HTR-8/SVneo (cell line): ENCODE measurements at regions not wholly inside any gene's neighbourhood (a gene's known extent, or its start where the extent isn't known, plus 50 kb on each side); places are given as distances from the start of the nearest gene placed in this dataset.
A peak's percentile ranks its signal among the peaks of the same experiment; 100 is the strongest.

Experiments used
- DNase-seq: peaks from one replicate; pipeline ENCODE4 v3.0.0; 2011; ENCODE audit warnings: low spot score, mixed read lengths; ENCODE audit not compliant: insufficient read length
- FAIRE-seq: peaks from 2 replicates; lab custom pipeline; 2011; peaks lifted over from hg19 to GRCh38; lab: Jason Lieb, UNC

DNA sequence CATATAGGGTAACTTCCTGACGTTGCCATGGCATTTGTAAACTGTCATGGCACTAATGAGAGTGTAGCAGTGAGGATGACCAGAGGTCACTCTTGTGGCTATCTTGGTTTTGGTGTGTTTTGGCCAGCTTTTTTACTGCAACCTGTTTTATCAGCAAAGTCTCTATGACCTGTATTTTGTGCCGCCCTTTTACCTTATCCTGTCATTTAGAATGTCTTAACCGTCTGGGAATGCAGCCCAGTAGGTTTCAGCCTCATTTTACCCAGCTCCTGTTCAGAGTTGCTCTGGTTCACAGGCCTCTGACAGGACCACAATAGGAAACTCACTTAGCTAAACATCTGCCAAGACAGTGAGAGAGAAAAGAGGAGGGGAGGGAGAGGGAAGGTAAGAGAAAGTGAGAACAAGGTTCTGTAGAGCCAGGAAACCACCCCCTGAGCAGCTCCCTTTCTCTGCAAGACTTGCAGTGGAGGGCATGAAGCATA, 64.8 kb upstream of the PLEKHG3 start:
- no peak for DNase-seq
- peak; percentile 88 for FAIRE-seq

DNA sequence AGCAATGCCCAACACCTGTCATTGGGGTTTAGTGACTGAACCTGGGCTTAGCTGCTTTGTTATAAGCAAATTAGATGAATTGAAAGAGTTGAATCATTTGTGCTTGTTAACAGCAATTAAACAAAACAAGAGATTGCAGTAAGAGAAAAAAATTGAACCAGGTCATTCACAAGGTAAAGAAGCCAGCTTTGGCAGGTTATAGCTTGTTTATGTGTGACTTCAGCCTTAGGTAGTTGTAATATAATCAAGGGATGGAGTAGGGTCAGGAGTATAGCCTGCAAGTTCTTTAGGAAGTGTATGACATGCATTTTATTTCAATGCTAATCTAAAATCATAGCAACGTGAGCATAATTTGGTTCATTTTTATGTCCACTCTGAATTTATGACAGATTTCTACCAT, 63.4 kb upstream of the PLEKHG3 start:
- FAIRE-seq (no peak), DNase-seq (no peak)

DNA sequence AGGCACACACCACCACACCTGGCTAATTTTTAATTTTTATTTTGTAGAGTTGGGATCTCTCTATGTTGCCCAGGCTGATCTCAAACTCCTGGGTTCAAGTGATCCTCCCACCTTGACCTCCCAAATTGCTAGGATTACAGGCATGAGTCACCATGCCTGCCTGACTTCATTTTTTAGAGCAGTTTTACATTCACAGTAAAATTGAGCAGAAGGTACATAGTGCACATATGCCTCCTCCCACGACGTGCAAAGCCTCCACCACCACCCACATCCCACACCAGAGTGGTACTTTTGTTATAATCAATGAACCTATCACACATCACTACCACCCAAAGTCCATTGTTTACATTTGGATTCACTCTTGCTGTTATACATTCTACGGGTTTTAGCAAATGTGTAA, 62.5 kb upstream of the PLEKHG3 start:
- no peak for FAIRE-seq
- no peak for DNase-seq

DNA sequence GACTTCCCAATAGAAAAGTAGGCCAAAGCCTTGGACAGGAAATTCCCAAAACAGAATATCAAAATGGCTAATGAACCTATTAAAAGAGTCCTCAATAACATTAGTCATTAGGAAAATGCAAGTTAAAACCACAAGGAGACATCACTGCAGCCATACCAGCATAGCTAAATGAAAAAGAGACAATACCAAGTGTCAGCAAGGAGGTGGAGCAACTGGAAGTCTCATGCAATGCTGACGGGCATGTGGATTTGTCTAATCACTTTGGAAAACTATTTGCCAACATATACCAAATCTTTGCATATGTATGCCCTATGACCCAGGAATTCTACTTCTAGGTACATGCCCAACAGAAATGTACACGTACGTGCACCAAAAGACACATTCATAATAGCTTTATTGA, 60.5 kb upstream of the PLEKHG3 start:
- DNase-seq (no peak), FAIRE-seq (no peak)

DNA sequence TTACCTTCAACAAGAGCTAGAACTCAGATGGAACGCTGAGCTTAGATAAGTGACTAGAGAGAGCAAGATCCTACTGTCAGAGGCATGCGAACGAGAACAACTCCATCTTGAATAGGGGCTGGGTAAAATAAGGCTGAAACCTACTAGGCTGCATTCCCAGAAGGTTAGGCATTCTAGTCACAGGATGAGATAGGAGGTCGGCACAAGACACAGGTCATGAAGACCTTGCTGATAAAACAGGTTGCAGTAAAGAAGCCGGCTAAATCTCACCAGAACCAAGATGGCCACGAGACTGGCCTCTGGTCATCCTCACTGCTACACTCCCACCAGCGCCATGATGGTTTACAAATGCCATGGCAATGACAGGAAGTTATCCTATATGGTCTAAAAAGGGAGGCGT, 59.6 kb upstream of the PLEKHG3 start:
- FAIRE-seq (no peak), DNase-seq (no peak)

DNA sequence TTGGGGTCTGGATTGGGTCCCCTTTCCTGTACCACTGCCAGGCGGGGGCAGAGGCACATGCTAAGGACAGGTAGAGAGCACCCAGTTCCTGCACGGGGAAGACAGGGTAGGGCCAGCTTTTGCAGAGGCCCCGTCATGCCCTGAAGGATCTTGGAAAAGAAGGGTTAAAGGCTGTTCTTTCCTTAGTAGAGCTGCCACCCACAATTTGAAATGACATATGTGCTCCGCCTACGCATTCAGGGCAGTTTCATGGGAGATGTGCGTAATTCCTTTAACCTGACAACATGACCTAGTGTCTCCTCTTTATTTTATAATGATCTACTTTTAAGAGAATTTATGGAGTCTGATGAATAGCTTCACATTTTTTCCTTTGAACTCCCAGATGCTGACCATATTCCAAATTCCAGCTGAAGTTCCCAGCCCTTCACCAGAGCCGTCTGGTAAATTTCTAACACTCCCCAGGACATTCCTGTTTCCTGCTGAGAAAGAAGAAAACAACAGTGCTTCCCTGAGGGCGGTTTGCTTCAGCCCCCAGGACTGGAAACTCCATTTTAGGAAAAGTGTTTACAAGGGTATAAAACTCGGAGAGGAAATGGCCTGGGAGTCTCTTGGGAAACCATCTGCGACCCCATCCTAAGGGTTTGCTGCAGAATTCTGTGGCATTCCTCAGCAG, 58.9 kb upstream of the PLEKHG3 start:
- DNase-seq = peak; percentile 99
- peak; percentile 99 for FAIRE-seq

DNA sequence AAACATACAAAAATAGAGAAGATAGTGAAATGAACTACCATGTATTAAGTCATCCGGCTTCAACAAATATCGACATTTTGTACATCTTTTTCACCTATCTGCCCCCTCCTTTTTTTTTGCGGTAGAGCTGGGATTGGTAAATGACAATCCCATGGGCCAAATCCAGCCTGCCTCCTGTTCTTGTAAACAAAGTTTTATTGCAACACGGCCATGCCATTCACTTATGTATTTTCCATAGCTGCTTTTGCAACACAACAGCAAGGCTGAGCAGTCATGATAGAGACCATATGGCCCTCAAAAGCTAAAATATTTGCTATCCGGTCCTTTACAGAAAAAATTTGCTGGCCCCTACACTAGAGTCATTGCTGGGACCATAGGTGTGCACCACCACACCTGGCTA, 58.1 kb upstream of the PLEKHG3 start:
- DNase-seq (no peak), FAIRE-seq (no peak)

DNA sequence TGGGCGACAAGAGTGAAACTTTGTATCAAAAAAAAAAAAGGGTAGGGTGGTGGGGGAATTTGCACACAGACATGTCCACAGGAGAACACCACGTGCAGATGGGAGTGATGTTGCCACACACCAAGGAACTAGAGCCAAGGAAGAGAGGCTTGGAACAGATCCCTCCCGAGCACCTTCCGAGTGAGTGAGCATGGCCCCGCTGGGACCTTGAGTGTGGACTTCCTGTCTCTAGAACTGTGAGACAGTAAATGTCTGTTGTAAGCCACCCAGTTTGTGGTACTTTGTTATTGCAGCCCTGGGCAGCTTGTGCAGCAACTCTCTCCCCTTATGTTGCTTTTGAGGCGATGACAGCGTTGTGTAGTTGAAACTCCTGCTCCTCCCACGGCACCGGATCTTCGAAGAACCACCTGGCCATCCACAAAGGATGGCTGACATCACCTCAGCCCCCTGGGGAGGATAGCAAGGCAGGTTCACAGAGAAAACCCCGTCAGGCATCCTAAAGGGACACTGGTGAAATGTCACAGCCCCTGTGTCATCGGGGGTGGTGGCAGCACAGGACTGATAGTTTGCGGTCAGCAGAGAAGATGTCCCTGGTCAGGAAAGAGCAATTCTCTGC, 54.7 kb upstream of the PLEKHG3 start:
- DNase-seq (no peak), FAIRE-seq (peak; percentile 89)

DNA sequence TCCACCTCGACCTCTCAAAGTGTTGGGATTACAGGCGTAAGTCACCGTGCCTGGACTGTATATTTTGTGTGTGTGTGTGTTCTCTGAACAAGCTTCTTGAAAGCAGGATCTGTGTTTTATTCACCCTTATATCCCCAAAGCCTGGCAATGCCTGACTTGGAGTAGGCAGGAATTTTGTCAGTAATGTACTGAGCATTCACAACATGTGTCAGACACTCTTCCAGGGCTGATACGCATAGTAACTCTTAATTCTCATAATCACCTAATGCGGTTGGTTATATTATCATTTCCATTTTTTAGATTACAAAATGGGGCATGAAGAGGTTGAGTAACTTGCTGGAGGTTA, 50.4 kb upstream of the PLEKHG3 start:
- no peak for DNase-seq
- no peak for FAIRE-seq

DNA sequence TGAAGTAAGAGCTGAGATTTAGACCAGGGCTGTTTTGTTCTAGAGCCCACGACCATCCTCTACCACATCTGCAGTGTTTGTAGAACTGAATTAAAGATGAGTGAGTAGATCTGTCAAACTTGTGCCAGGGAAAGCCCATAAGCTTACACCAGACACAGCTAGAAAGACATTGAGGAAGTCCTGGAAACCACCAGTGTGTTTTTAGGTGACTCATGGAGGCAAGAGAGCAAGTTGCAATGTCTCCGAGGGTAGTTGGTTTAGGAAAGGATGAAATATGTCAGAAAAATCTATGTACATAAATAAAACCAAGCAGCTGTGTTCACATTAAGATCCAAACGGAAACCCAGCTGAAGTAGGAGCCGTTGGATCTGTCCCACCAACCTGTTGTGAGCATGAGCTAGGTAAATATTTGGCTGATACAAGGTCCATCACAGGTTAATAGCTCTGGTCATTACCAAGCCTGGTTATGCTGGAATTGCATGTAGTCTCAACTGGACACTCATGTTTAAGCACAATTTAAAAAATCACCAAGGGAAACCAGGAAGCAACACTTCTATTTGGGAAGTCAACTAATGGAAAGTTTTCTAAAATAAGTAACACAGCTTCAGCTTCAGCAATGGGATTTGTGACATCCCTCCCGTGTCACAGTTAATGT, 49.9 kb upstream of the PLEKHG3 start:
- DNase-seq = peak; percentile 78

More for the DNA sequence above, 49.9 kb upstream of the PLEKHG3 start:
- FAIRE-seq = no peak
